Loucy (cell line): ENCODE measurements at regions not wholly inside any gene's neighbourhood (a gene's known extent, or its start where the extent isn't known, plus 50 kb on each side); places are given as distances from the start of the nearest gene placed in this dataset.

Experiments
- H2AFZ ChIP-seq: fragments of 200-600 bp; sonication (generic); 2 replicates; pipeline ENCODE4 v1.6.0; 2016; ENCODE audit warnings: antibody characterized with exemption, mild to moderate bottlenecking, low read length, moderate library complexity
- H3F3A ChIP-seq: fragments of 200-600 bp; 2 replicates; pipeline ENCODE4 v1.6.0; 2016; ENCODE audit warnings: antibody characterized with exemption, low read depth, mild to moderate bottlenecking
- H3K27me3 ChIP-seq: fragments of 200-600 bp; sonication (generic); 2 replicates; pipeline ENCODE4 v1.6.1; 2014; ENCODE audit warnings: low read length, mild to moderate bottlenecking; ENCODE audit not compliant: insufficient read depth, poor library complexity, severe bottlenecking
- H3K36me3 ChIP-seq: fragments of 200-600 bp; sonication (generic); 2 replicates; pipeline ENCODE4 v1.6.1; 2016; ENCODE audit warnings: low read length; ENCODE audit not compliant: insufficient read depth
- H3K4me1 ChIP-seq: fragments of 200-600 bp; sonication (generic); 2 replicates; pipeline ENCODE4 v1.5.1; 2014; ENCODE audit warnings: low read length, mild to moderate bottlenecking; ENCODE audit not compliant: insufficient read depth, poor library complexity, severe bottlenecking
- H3K4me2 ChIP-seq: fragments of 200-600 bp; sonication (generic); 2 replicates; pipeline ENCODE4 v1.6.0; 2014; ENCODE audit warnings: antibody characterized with exemption, low read length, low read depth, mild to moderate bottlenecking; ENCODE audit not compliant: poor library complexity, severe bottlenecking
- H3K4me3 ChIP-seq: fragments of 200-600 bp; sonication (generic); 2 replicates; pipeline ENCODE4 v1.5.1; 2014; ENCODE audit warnings: low read length, mild to moderate bottlenecking, mixed read lengths; ENCODE audit not compliant: poor library complexity, severe bottlenecking
- H3K79me2 ChIP-seq: fragments of 200-600 bp; sonication (generic); 2 replicates; pipeline ENCODE4 v1.6.1; 2014; ENCODE audit warnings: low read length; ENCODE audit not compliant: insufficient read depth
- H3K9ac ChIP-seq: fragments of 200-600 bp; sonication (generic); 2 replicates; pipeline ENCODE4 v1.6.0; 2014; ENCODE audit warnings: mild to moderate bottlenecking, low read depth, low read length, moderate library complexity; ENCODE audit not compliant: poor library complexity, severe bottlenecking
- H3K9me2 ChIP-seq: fragments of 200-600 bp; sonication (generic); replicated peaks from 2 replicates; pipeline ENCODE4 v1.6.1; 2016; ENCODE audit warnings: low read depth, low read length, mixed read lengths
- H3K9me3 ChIP-seq: fragments of 200-600 bp; sonication (generic); 2 replicates; pipeline ENCODE4 v1.6.1; 2014; ENCODE audit warnings: mild to moderate bottlenecking, antibody characterized with exemption, low read length, low read depth; ENCODE audit not compliant: insufficient read depth
- H4K20me1 ChIP-seq: fragments of 200-600 bp; sonication (generic); 2 replicates; pipeline ENCODE4 v1.6.0; 2014; ENCODE audit warnings: antibody characterized with exemption, low read length, mild to moderate bottlenecking; ENCODE audit not compliant: insufficient read depth, poor library complexity, severe bottlenecking
- CTCF ChIP-seq: fragments of 200-600 bp; sonication (generic); conservative IDR thresholded peaks from 2 replicates; pipeline ENCODE4 v1.5.1; 2014; ENCODE audit warnings: mild to moderate bottlenecking, antibody characterized with exemption, low read length
- EZH2phosphoT487 ChIP-seq: fragments of 200-600 bp; IDR thresholded peaks from 2 replicates; pipeline ENCODE4 v1.6.1; 2018; ENCODE audit warnings: antibody characterized with exemption, mild to moderate bottlenecking, moderate library complexity, borderline replicate concordance

- Histone ChIP-seq H3K79me2 (no peaks in the 10 kb centered on the region), H3K4me2 (no peak overlapping the region), H2AFZ (no peak overlapping the region), H3K9me2 (no peaks in the 10 kb centered on the region), H3K9ac (no peak overlapping the region), H4K20me1 (no peaks in the 10 kb centered on the region), H3K4me1 (no peaks in the 10 kb centered on the region), H3K27me3 (no peaks in the 10 kb centered on the region), H3K4me3 (no peak overlapping the region), H3K36me3 (no peaks in the 10 kb centered on the region), H3K9me3 (no peaks in the 10 kb centered on the region), H3F3A (no peaks in the 10 kb centered on the region)
- TF ChIP-seq EZH2phosphoT487 (no peak), CTCF (no peak)
Measured at GRCh38 chr6:95946906-95947305, 68.9 kb upstream of the FUT9 start.

GRCh38 chr6:95948324-95948723, 67.5 kb upstream of the FUT9 start:
- Histone ChIP-seq H3K36me3 (no peaks in the 10 kb centered on the region), H3K4me1 (no peaks in the 10 kb centered on the region), H3K79me2 (no peaks in the 10 kb centered on the region), H3K9me2 (no peaks in the 10 kb centered on the region), H3K4me2 (no peak overlapping the region), H3K9ac (no peak overlapping the region), H2AFZ (no peak overlapping the region), H3K9me3 (no peaks in the 10 kb centered on the region), H4K20me1 (no peaks in the 10 kb centered on the region), H3F3A (no peaks in the 10 kb centered on the region), H3K27me3 (no peaks in the 10 kb centered on the region), H3K4me3 (no peak overlapping the region)
- no peak for TF ChIP-seq CTCF

- TF ChIP-seq EZH2phosphoT487 (no peak), CTCF (no peak)
- no peaks in the 10 kb centered on the region for H4K20me1 ChIP-seq
Measured at GRCh38 chr6:95949985-95950384, 65.8 kb upstream of the FUT9 start.

More at GRCh38 chr6:95949985-95950384, 65.8 kb upstream of the FUT9 start:
- H3K36me3 ChIP-seq = no peaks in the 10 kb centered on the region
- no peaks in the 10 kb centered on the region for H3K9me3 ChIP-seq
- no peaks in the 10 kb centered on the region for H3K4me1 ChIP-seq
- H2AFZ ChIP-seq = no peak overlapping the region
- no peak overlapping the region for H3K4me3 ChIP-seq
- H3K27me3 ChIP-seq = no peaks in the 10 kb centered on the region
- no peak overlapping the region for H3K4me2 ChIP-seq
- no peaks in the 10 kb centered on the region for H3K79me2 ChIP-seq
- H3F3A ChIP-seq = no peaks in the 10 kb centered on the region
- H3K9ac ChIP-seq = no peak overlapping the region
- no peaks in the 10 kb centered on the region for H3K9me2 ChIP-seq
